Liver (tissue), 8 donors: ENCODE measurements at regions not wholly inside any gene's neighbourhood (a gene's known extent, or its start where the extent isn't known, plus 50 kb on each side); places are given as distances from the start of the nearest gene placed in this dataset.

Experiments
- DNase-seq: peaks from one replicate; pipeline ENCODE4 v3.0.0-alpha.2; 2017; ENCODE audit warnings: low spot score
- H3K27ac ChIP-seq, 2 donors: one replicate each; pipeline ENCODE4 v1.7.0; 2013; ENCODE audit warnings: inconsistent platforms in 2 of 2, low read length in 2 of 2, control low read depth in 1 of 2, low read depth in 1 of 2, mild to moderate bottlenecking in 1 of 2
- H3K27me3 ChIP-seq, 4 donors: one replicate each; pipeline versions ENCODE4 v1.6.1 to v1.7.0; 2013; ENCODE audit warnings: low read length in 3 of 4, inconsistent platforms in 1 of 4, mild to moderate bottlenecking in 1 of 4, moderate library complexity in 1 of 4; ENCODE audit not compliant: control insufficient read depth in 4 of 4, insufficient read depth in 4 of 4
- H3K36me3 ChIP-seq, 4 donors: one replicate each; pipeline versions ENCODE4 v1.6.1 to v1.7.0; 2013; ENCODE audit warnings: low read length in 3 of 4, mild to moderate bottlenecking in 3 of 4, low read depth in 1 of 4, moderate library complexity in 1 of 4; ENCODE audit not compliant: control insufficient read depth in 4 of 4, insufficient read depth in 3 of 4
- H3K4me1 ChIP-seq, 4 donors: one replicate each; pipeline versions ENCODE4 v1.6.1 to v1.7.0; 2013; ENCODE audit warnings: low read length in 3 of 4, mild to moderate bottlenecking in 3 of 4, moderate library complexity in 1 of 4; ENCODE audit not compliant: control insufficient read depth in 4 of 4, insufficient read depth in 4 of 4
- H3K4me3 ChIP-seq, 3 donors: one replicate each; pipeline versions ENCODE4 v1.6.1 to v1.7.0; 2013; ENCODE audit warnings: low read length in 3 of 3, control low read depth in 1 of 3, low read depth in 1 of 3, mild to moderate bottlenecking in 1 of 3
- H3K9ac ChIP-seq, 2 donors: one replicate each; pipeline ENCODE4 v1.7.0; 2013; ENCODE audit warnings: low read length in 2 of 2, mild to moderate bottlenecking in 2 of 2, moderate library complexity in 2 of 2, control low read depth in 1 of 2, low read depth in 1 of 2
- H3K9me3 ChIP-seq, 4 donors: one replicate each; pipeline versions ENCODE4 v1.6.1 to v1.7.0; 2013; ENCODE audit warnings: low read length in 3 of 4; ENCODE audit not compliant: control insufficient read depth in 4 of 4
- EGR1 ChIP-seq, 2 donors: IDR thresholded peaks; 2 replicates each; pipeline ENCODE4 v1.6.1; 2016 to 2018; ENCODE audit warnings: antibody characterized with exemption in 2 of 2, low read depth in 2 of 2
- FOXA1 ChIP-seq: IDR thresholded peaks from 2 replicates; pipeline ENCODE4 v1.6.1; 2016; ENCODE audit warnings: antibody characterized with exemption
- FOXA2 ChIP-seq: IDR thresholded peaks from 2 replicates; pipeline ENCODE4 v1.6.1; 2016; ENCODE audit warnings: antibody characterized with exemption
- GABPA ChIP-seq, 2 donors: IDR thresholded peaks in 1 of 2; conservative IDR thresholded peaks in 1 of 2; 2 replicates each; pipeline ENCODE4 v1.6.1; 2016; ENCODE audit warnings: antibody characterized with exemption in 2 of 2, mild to moderate bottlenecking in 1 of 2, moderate library complexity in 1 of 2
- HNF4A ChIP-seq, 2 donors: conservative IDR thresholded peaks; 2 replicates each; pipeline ENCODE4 v1.6.1; 2016; ENCODE audit warnings: antibody characterized with exemption in 2 of 2, mild to moderate bottlenecking in 2 of 2
- HNF4G ChIP-seq: IDR thresholded peaks from 2 replicates; pipeline ENCODE4 v1.6.1; 2016; ENCODE audit warnings: antibody characterized with exemption
- JUND ChIP-seq, 2 donors: IDR thresholded peaks; 2 replicates each; pipeline ENCODE4 v1.6.1; 2016; ENCODE audit warnings: antibody characterized with exemption in 2 of 2
- NR2F2 ChIP-seq: IDR thresholded peaks from 2 replicates; pipeline ENCODE4 v1.6.1; 2016; ENCODE audit warnings: antibody characterized with exemption
- RAD21 ChIP-seq, 2 donors: IDR thresholded peaks; 2 replicates each; pipeline ENCODE4 v1.6.1; 2016; ENCODE audit warnings: antibody characterized with exemption in 2 of 2, mild to moderate bottlenecking in 2 of 2
- RXRA ChIP-seq, 2 donors: IDR thresholded peaks; 2 replicates each; pipeline ENCODE4 v1.6.1; 2017 to 2018; ENCODE audit warnings: antibody characterized with exemption in 2 of 2, mild to moderate bottlenecking in 1 of 2
- SP1 ChIP-seq: IDR thresholded peaks from 2 replicates; pipeline ENCODE4 v1.6.1; 2018; ENCODE audit warnings: antibody characterized with exemption, mild to moderate bottlenecking
- TAF1 ChIP-seq: conservative IDR thresholded peaks from 2 replicates; pipeline ENCODE4 v1.6.1; 2016; ENCODE audit warnings: antibody characterized with exemption, mild to moderate bottlenecking
- YY1 ChIP-seq: IDR thresholded peaks from 2 replicates; pipeline ENCODE4 v1.6.1; 2016; ENCODE audit warnings: antibody characterized with exemption, mild to moderate bottlenecking
- WGBS: extraction: QIAGEN DNeasy Blood & Tissue Kit; methylation state at CpG from one replicate; pipeline ENCODE4 v1.1.7; 2013; 5-methylcytosine and 5-hydroxymethylcytosine counted together
- TF ChIP-seq, protein P1 (sequence below): IDR thresholded peaks from 2 replicates; pipeline ENCODE4 v1.6.1; 2016; ENCODE audit warnings: antibody characterized with exemption
- TF ChIP-seq, protein P2 (sequence below): IDR thresholded peaks from 2 replicates; pipeline ENCODE4 v1.6.1; 2016; ENCODE audit warnings: antibody characterized with exemption, mild to moderate bottlenecking
- TF ChIP-seq, protein P3 (sequence below): fragments of 150-350 bp; IDR thresholded peaks from 2 replicates; pipeline ENCODE4 v1.5.1; 2017; ENCODE audit warnings: improper control_type of control experiment, low read depth, low read length; ENCODE audit not compliant: missing input control
- TF ChIP-seq, protein P4 (sequence below): IDR thresholded peaks from 2 replicates; pipeline ENCODE4 v1.6.1; 2016; ENCODE audit warnings: antibody characterized with exemption
- TF ChIP-seq, protein P5 (sequence below): IDR thresholded peaks from 2 replicates; pipeline ENCODE4 v1.6.1; 2016; ENCODE audit warnings: antibody characterized with exemption
- donor health status: healthy.
- donor health status: healthy.
- donor health status: healthy.
- donor health status: healthy.
- donor health status: healthy.

DNA sequence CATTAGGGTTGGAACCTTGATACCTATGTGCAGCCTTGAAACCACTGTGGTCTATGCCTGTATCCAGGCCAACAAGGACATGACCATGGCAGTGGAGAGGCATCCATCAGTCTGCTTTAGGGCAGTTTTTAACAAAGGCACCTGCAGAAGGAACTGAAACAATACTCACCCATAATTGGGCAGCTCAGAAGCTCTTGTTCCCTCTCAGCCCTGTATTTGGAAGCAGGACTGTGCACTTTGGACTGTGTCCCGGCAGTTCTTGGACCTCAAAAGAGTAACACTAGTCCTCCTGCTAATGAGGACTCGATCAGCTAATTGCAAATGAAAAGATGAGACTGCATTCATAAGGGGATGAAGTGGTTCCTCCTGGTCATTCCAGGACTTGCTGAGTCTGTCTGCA lies 500.2 kb upstream of the TNP1 start:
- no peak overlapping the region for H3K27ac ChIP-seq
- peaks cover 0 to 3% (median 0%) of the 10 kb centered on the region in 4 donors for H3K27me3 ChIP-seq
- 51% methylated on average over 2 of the region's 2 CpGs for WGBS
- no peak for DNase-seq
- no peak overlapping the region for H3K4me3 ChIP-seq
- no peak overlapping the region for H3K9ac ChIP-seq
- no peak for TF ChIP-seq SP1
- no peaks in the 10 kb centered on the region for H3K4me1 ChIP-seq
- no peaks in the 10 kb centered on the region for H3K9me3 ChIP-seq
- H3K36me3 ChIP-seq, result no peaks in the 10 kb centered on the region

DNA sequence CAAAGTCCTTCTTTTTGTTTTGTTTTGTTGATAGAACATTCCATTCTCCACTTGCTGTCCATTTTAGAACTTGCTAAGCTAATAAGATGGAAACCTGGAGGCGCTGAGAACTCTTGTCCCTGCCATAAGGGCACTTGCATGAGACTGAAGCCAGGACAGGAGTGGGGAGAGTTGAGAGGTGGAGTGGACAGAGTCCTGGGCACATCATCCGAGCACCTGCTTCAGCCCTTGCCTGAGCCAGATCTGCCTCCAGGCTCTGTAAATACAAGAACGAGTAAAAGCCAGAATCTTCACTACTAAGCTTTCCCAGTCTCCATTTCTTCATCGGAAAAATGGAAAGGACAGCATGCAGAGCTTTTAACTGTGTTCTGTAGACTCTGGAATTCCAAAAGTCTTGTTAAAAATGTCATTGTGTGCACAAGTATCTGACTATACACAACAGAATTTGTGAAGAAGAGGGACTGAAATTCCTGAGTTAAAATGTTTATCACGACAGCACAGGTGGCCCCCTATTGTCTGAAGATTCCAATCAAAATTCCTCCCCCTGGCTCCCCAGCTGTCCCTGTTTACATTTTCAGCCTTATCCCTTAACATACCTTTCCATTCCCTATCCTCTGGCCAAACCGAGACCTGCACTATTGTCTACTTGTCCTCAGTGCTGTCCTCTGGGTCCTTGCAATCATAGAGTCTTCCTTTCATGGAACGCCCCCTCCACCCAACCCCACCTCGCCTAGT lies 498.2 kb upstream of the TNP1 start:
- H3K4me3 ChIP-seq, result no peak overlapping the region
- no peaks in the 10 kb centered on the region for H3K36me3 ChIP-seq
- peaks cover 0 to 3% (median 0%) of the 10 kb centered on the region in 4 donors for H3K27me3 ChIP-seq
- H3K4me1 ChIP-seq, result no peaks in the 10 kb centered on the region
- no peak for DNase-seq
- H3K9ac ChIP-seq, result no peak overlapping the region
- H3K9me3 ChIP-seq, result no peaks in the 10 kb centered on the region
- WGBS, result 60% methylated on average over 8 of the region's 8 CpGs
- TF ChIP-seq JUND (IDR thresholded peaks at IDR 0.05) (no peak), HNF4A (conservative IDR thresholded peaks at IDR 0.05) (no peak), TAF1 (no peak), YY1 (no peak), FOXA1 (no peak), NR2F2 (no peak), SP1 (no peak), HNF4G (no peak), FOXA2 (no peak), GABPA (IDR thresholded peaks at IDR 0.05 in 1 of 2, conservative IDR thresholded peaks at IDR 0.05 in 1 of 2) (no peak), RAD21 (IDR thresholded peaks at IDR 0.05) (no peak), EGR1 (IDR thresholded peaks at IDR 0.05; ENCODE audit: low read depth in 2 of 2) (no peak), RXRA (IDR thresholded peaks at IDR 0.05) (no peak)
- TF ChIP-seq, protein P1, sequence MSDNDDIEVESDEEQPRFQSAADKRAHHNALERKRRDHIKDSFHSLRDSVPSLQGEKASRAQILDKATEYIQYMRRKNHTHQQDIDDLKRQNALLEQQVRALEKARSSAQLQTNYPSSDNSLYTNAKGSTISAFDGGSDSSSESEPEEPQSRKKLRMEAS, result no peak
- TF ChIP-seq, protein P2, sequence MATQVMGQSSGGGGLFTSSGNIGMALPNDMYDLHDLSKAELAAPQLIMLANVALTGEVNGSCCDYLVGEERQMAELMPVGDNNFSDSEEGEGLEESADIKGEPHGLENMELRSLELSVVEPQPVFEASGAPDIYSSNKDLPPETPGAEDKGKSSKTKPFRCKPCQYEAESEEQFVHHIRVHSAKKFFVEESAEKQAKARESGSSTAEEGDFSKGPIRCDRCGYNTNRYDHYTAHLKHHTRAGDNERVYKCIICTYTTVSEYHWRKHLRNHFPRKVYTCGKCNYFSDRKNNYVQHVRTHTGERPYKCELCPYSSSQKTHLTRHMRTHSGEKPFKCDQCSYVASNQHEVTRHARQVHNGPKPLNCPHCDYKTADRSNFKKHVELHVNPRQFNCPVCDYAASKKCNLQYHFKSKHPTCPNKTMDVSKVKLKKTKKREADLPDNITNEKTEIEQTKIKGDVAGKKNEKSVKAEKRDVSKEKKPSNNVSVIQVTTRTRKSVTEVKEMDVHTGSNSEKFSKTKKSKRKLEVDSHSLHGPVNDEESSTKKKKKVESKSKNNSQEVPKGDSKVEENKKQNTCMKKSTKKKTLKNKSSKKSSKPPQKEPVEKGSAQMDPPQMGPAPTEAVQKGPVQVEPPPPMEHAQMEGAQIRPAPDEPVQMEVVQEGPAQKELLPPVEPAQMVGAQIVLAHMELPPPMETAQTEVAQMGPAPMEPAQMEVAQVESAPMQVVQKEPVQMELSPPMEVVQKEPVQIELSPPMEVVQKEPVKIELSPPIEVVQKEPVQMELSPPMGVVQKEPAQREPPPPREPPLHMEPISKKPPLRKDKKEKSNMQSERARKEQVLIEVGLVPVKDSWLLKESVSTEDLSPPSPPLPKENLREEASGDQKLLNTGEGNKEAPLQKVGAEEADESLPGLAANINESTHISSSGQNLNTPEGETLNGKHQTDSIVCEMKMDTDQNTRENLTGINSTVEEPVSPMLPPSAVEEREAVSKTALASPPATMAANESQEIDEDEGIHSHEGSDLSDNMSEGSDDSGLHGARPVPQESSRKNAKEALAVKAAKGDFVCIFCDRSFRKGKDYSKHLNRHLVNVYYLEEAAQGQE, result no peak
- TF ChIP-seq, protein P3, sequence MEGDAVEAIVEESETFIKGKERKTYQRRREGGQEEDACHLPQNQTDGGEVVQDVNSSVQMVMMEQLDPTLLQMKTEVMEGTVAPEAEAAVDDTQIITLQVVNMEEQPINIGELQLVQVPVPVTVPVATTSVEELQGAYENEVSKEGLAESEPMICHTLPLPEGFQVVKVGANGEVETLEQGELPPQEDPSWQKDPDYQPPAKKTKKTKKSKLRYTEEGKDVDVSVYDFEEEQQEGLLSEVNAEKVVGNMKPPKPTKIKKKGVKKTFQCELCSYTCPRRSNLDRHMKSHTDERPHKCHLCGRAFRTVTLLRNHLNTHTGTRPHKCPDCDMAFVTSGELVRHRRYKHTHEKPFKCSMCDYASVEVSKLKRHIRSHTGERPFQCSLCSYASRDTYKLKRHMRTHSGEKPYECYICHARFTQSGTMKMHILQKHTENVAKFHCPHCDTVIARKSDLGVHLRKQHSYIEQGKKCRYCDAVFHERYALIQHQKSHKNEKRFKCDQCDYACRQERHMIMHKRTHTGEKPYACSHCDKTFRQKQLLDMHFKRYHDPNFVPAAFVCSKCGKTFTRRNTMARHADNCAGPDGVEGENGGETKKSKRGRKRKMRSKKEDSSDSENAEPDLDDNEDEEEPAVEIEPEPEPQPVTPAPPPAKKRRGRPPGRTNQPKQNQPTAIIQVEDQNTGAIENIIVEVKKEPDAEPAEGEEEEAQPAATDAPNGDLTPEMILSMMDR, result no peak
- TF ChIP-seq, protein P4, sequence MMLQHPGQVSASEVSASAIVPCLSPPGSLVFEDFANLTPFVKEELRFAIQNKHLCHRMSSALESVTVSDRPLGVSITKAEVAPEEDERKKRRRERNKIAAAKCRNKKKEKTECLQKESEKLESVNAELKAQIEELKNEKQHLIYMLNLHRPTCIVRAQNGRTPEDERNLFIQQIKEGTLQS, result no peak
- TF ChIP-seq, protein P5, sequence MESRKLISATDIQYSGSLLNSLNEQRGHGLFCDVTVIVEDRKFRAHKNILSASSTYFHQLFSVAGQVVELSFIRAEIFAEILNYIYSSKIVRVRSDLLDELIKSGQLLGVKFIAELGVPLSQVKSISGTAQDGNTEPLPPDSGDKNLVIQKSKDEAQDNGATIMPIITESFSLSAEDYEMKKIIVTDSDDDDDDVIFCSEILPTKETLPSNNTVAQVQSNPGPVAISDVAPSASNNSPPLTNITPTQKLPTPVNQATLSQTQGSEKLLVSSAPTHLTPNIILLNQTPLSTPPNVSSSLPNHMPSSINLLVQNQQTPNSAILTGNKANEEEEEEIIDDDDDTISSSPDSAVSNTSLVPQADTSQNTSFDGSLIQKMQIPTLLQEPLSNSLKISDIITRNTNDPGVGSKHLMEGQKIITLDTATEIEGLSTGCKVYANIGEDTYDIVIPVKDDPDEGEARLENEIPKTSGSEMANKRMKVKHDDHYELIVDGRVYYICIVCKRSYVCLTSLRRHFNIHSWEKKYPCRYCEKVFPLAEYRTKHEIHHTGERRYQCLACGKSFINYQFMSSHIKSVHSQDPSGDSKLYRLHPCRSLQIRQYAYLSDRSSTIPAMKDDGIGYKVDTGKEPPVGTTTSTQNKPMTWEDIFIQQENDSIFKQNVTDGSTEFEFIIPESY, result no peak
- no peak overlapping the region for H3K27ac ChIP-seq
